Keratinocyte (primary cell): ENCODE measurements at regions not wholly inside any gene's neighbourhood (a gene's known extent, or its start where the extent isn't known, plus 50 kb on each side); places are given as distances from the start of the nearest gene placed in this dataset.

Experiments
- DNase-seq: peaks from one replicate; pipeline ENCODE4 v3.0.0-alpha.2; 2011; ENCODE audit warnings: low read depth, missing footprints, low spot score
- FAIRE-seq: peaks from 2 replicates; lab custom pipeline; 2011; peaks lifted over from hg19 to GRCh38; lab: Jason Lieb, UNC
- H2AFZ ChIP-seq: 2 replicates; pipeline ENCODE4 v1.6.0; 2012; ENCODE audit warnings: low read length, control low read depth, inconsistent platforms; ENCODE audit not compliant: control insufficient read depth
- H3K27ac ChIP-seq: 2 replicates; pipeline ENCODE4 v1.5.1; 2011; ENCODE audit warnings: low read length; ENCODE audit not compliant: control insufficient read depth, insufficient read depth
- H3K27me3 ChIP-seq: 3 replicates; pipeline ENCODE4 v1.6.0; 2011; ENCODE audit warnings: low read length; ENCODE audit not compliant: control insufficient read depth, insufficient read depth; ENCODE audit errors: extremely low read depth
- H3K36me3 ChIP-seq, 2 experiments: 2 replicates in 1 of 2; 3 replicates in 1 of 2; pipeline ENCODE4 v1.5.1; 2011; ENCODE audit warnings: low read length in 2 of 2, mild to moderate bottlenecking in 1 of 2; ENCODE audit not compliant: control insufficient read depth in 2 of 2, insufficient read depth in 2 of 2; ENCODE audit errors: extremely low read depth in 1 of 2
- H3K4me1 ChIP-seq: 3 replicates; pipeline ENCODE4 v1.5.1; 2011; ENCODE audit warnings: low read length; ENCODE audit not compliant: control insufficient read depth, insufficient read depth; ENCODE audit errors: extremely low read depth
- H3K4me2 ChIP-seq: 3 replicates; pipeline ENCODE4 v1.6.0; 2011; ENCODE audit warnings: low read depth, low read length; ENCODE audit not compliant: control insufficient read depth, insufficient read depth; ENCODE audit errors: extremely low read depth
- H3K4me3 ChIP-seq, 3 experiments: fragments of 200-600 bp in 1 of 3; sonication (generic) in 1 of 3; 2 replicates in 2 of 3; 3 replicates in 1 of 3; pipeline ENCODE4 v1.5.1; 2011 to 2016; ENCODE audit warnings: low read length in 3 of 3, mild to moderate bottlenecking in 3 of 3, control low read depth in 2 of 3, inconsistent platforms in 1 of 3, low read depth in 1 of 3, mixed read lengths in 1 of 3, mixed run types in 1 of 3, moderate library complexity in 1 of 3; ENCODE audit not compliant: control insufficient read depth in 2 of 3, insufficient read depth in 2 of 3; ENCODE audit errors: extremely low read depth in 1 of 3
- H3K79me2 ChIP-seq: 2 replicates; pipeline ENCODE4 v1.6.0; 2012; ENCODE audit warnings: low read length; ENCODE audit not compliant: control insufficient read depth, insufficient read depth
- H3K9ac ChIP-seq: 3 replicates; pipeline ENCODE4 v1.6.0; 2011; ENCODE audit warnings: low read length; ENCODE audit not compliant: control insufficient read depth, insufficient read depth; ENCODE audit errors: extremely low read depth
- H3K9me1 ChIP-seq: 3 replicates; pipeline ENCODE4 v1.6.0; 2011; ENCODE audit warnings: low read length; ENCODE audit not compliant: control insufficient read depth, insufficient read depth; ENCODE audit errors: extremely low read depth
- H3K9me3 ChIP-seq: 2 replicates; pipeline ENCODE4 v1.5.1; 2012; ENCODE audit warnings: low read depth, low read length; ENCODE audit not compliant: control insufficient read depth
- H4K20me1 ChIP-seq: 3 replicates; pipeline ENCODE4 v1.6.0; 2011; ENCODE audit warnings: low read length; ENCODE audit not compliant: control insufficient read depth, insufficient read depth; ENCODE audit errors: extremely low read depth
- CTCF ChIP-seq, 3 experiments: IDR thresholded peaks in 1 of 3; conservative IDR thresholded peaks in 1 of 3; optimal IDR thresholded peaks in 1 of 3; 2 replicates in 2 of 3; 3 replicates in 1 of 3; pipeline versions ENCODE3 to v1.5.1; 2011; ENCODE audit warnings: low read length in 3 of 3, mild to moderate bottlenecking in 3 of 3, moderate library complexity in 2 of 3, control low read depth in 1 of 3, inconsistent platforms in 1 of 3; ENCODE audit not compliant: insufficient read depth in 2 of 3; ENCODE audit errors: extremely low read depth in 1 of 3
- EZH2 ChIP-seq: IDR thresholded peaks from one replicate; pipeline ENCODE4 v1.6.1; 2012; ENCODE audit warnings: inconsistent platforms, mild to moderate bottlenecking, low read length, moderate library complexity
- dilution Hi-C: fragments of 300-500 bp; cut with MboI; formaldehyde crosslinking; loops from one replicate; pipeline ENCODE4 v1.7.0; 2020; ENCODE audit warnings: low sequenced_read_pairs; ENCODE audit not compliant: extremely low pct_ligation_motif_present

- no peaks in the 10 kb centered on the region for H3K9me1 ChIP-seq
- no peaks in the 10 kb centered on the region for H3K36me3 ChIP-seq
- H2AFZ ChIP-seq, result no peak overlapping the region
- no peak for TF ChIP-seq EZH2
- no peak for TF ChIP-seq CTCF (optimal IDR thresholded peaks at IDR 0.05 in 1 of 3, IDR thresholded peaks at IDR 0.05 in 1 of 3, conservative IDR thresholded peaks at IDR 0.05 in 1 of 3; ENCODE audit: extremely low read depth in 1 of 3, insufficient read depth in 2 of 3, low read length in 3 of 3)
- no peak overlapping the region for H3K27ac ChIP-seq
- H3K27me3 ChIP-seq, result no peaks in the 10 kb centered on the region
- FAIRE-seq (no peak), DNase-seq (no peak)
- H3K79me2 ChIP-seq, result no peaks in the 10 kb centered on the region
- no peak overlapping the region for H3K4me2 ChIP-seq
- peaks cover 6% of the 10 kb centered on the region for H3K4me1 ChIP-seq
- no peak overlapping the region for H3K9ac ChIP-seq
- no peaks in the 10 kb centered on the region for H4K20me1 ChIP-seq
- no peak overlapping the region for H3K4me3 ChIP-seq
- no peaks in the 10 kb centered on the region for H3K9me3 ChIP-seq
- dilution Hi-C loops, result no loop called here
Observed at GRCh38 chr6:78700991-78701390, 166.4 kb upstream of the IRAK1BP1 start.

- Histone ChIP-seq H3K4me1 (peaks cover 6% of the 10 kb centered on the region), H3K27me3 (no peaks in the 10 kb centered on the region), H3K9me1 (no peaks in the 10 kb centered on the region), H3K36me3 (no peaks in the 10 kb centered on the region), H3K79me2 (no peaks in the 10 kb centered on the region), H3K9ac (no peak overlapping the region), H3K9me3 (no peaks in the 10 kb centered on the region), H3K4me3 (no peak overlapping the region), H2AFZ (no peak overlapping the region), H4K20me1 (no peaks in the 10 kb centered on the region), H3K27ac (no peak overlapping the region), H3K4me2 (no peak overlapping the region)
- dilution Hi-C loops, result no loop called here
- TF ChIP-seq CTCF (optimal IDR thresholded peaks at IDR 0.05 in 1 of 3, IDR thresholded peaks at IDR 0.05 in 1 of 3, conservative IDR thresholded peaks at IDR 0.05 in 1 of 3; ENCODE audit: extremely low read depth in 1 of 3, insufficient read depth in 2 of 3, low read length in 3 of 3) (no peak), EZH2 (no peak)
- peak; percentile 58 for FAIRE-seq
- peak; percentile 41 for DNase-seq
Observed at GRCh38 chr6:78701407-78701806, 165.9 kb upstream of the IRAK1BP1 start.
